Endothelial cell (in vitro differentiated cells): ENCODE measurements at regions not wholly inside any gene's neighbourhood (a gene's known extent, or its start where the extent isn't known, plus 50 kb on each side); places are given as distances from the start of the nearest gene placed in this dataset.

Source experiments
- DNase-seq: peaks from one replicate; pipeline ENCODE4 v3.0.0; 2021; ENCODE audit warnings: low spot score
- H3K27ac Mint-ChIP-seq: one replicate; pipeline ENCODE4 v1.8.0; 2021; ENCODE audit warnings: mixed read lengths, inconsistent platforms; ENCODE audit not compliant: unreplicated experiment
- H3K27me3 Mint-ChIP-seq: one replicate; pipeline ENCODE4 v1.8.0; 2021; ENCODE audit warnings: mild to moderate bottlenecking, moderate library complexity, mixed read lengths, inconsistent platforms; ENCODE audit not compliant: unreplicated experiment
- H3K36me3 Mint-ChIP-seq: one replicate; pipeline ENCODE4 v1.8.0; 2021; ENCODE audit warnings: mild to moderate bottlenecking, low read depth, mixed read lengths, inconsistent platforms; ENCODE audit not compliant: unreplicated experiment
- H3K4me1 Mint-ChIP-seq: one replicate; pipeline ENCODE4 v1.8.0; 2021; ENCODE audit warnings: mild to moderate bottlenecking, mixed read lengths, inconsistent platforms; ENCODE audit not compliant: unreplicated experiment
- H3K4me3 Mint-ChIP-seq: one replicate; pipeline ENCODE4 v1.8.0; 2021; ENCODE audit warnings: mild to moderate bottlenecking, mixed read lengths, inconsistent platforms; ENCODE audit not compliant: unreplicated experiment
- H3K9me3 Mint-ChIP-seq: one replicate; pipeline ENCODE4 v1.8.0; 2021; ENCODE audit warnings: mixed read lengths, inconsistent platforms; ENCODE audit not compliant: unreplicated experiment
- CTCF ChIP-seq: fragments of 200-600 bp; sonication (generic); IDR thresholded peaks from one replicate; pipeline ENCODE4 v1.5.0; 2021; ENCODE audit warnings: antibody characterized with exemption; ENCODE audit not compliant: unreplicated experiment

- no peak overlapping the region for H3K27ac Mint-ChIP-seq
- DNase-seq, result no peak
Observed at GRCh38 chr10:64097391-64098122, 576.4 kb downstream of the REEP3 start.

GRCh38 chr10:64098994-64099393 is 577.8 kb downstream of the REEP3 start:
- no peak for DNase-seq
- Mint-ChIP-seq H3K27ac (no peak overlapping the region), H3K27me3 (no peaks in the 10 kb centered on the region), H3K4me3 (no peak overlapping the region), H3K9me3 (no peaks in the 10 kb centered on the region), H3K36me3 (no peaks in the 10 kb centered on the region), H3K4me1 (peaks cover 3% of the 10 kb centered on the region)
- no peak for TF ChIP-seq CTCF

More at GRCh38 chr10:64097391-64098122, 576.4 kb downstream of the REEP3 start:
- Mint-ChIP-seq H3K4me1 (peaks cover 14% of the 10 kb centered on the region), H3K9me3 (no peaks in the 10 kb centered on the region), H3K27me3 (no peaks in the 10 kb centered on the region), H3K4me3 (no peak overlapping the region), H3K36me3 (no peaks in the 10 kb centered on the region)
- no peak for TF ChIP-seq CTCF

GRCh38 chr10:64101606-64102263 is 580.5 kb downstream of the REEP3 start:
- H3K4me1 Mint-ChIP-seq, result peaks cover 3% of the 10 kb centered on the region
- H3K27ac Mint-ChIP-seq, result no peak overlapping the region
- H3K27me3 Mint-ChIP-seq, result no peaks in the 10 kb centered on the region
- no peak for TF ChIP-seq CTCF
- no peak overlapping the region for H3K4me3 Mint-ChIP-seq
- DNase-seq, result no peak
- H3K9me3 Mint-ChIP-seq, result no peaks in the 10 kb centered on the region
- H3K36me3 Mint-ChIP-seq, result no peaks in the 10 kb centered on the region

- Mint-ChIP-seq H3K36me3 (no peaks in the 10 kb centered on the region), H3K9me3 (no peaks in the 10 kb centered on the region), H3K4me3 (no peak overlapping the region), H3K27ac (no peak overlapping the region), H3K27me3 (no peaks in the 10 kb centered on the region), H3K4me1 (peaks cover 3% of the 10 kb centered on the region)
- DNase-seq, result no peak
- TF ChIP-seq CTCF, result no peak
Observed at GRCh38 chr10:64102264-64102633, 581.0 kb downstream of the REEP3 start.

GRCh38 chr10:64102916-64103315 is 581.7 kb downstream of the REEP3 start:
- DNase-seq, result no peak
- Mint-ChIP-seq H3K36me3 (no peaks in the 10 kb centered on the region), H3K4me1 (peaks cover 3% of the 10 kb centered on the region), H3K9me3 (no peaks in the 10 kb centered on the region), H3K27me3 (no peaks in the 10 kb centered on the region), H3K27ac (no peak overlapping the region), H3K4me3 (no peak overlapping the region)
- TF ChIP-seq CTCF, result no peak
